GM21381 (cell line): ENCODE measurements at regions not wholly inside any gene's neighbourhood (a gene's known extent, or its start where the extent isn't known, plus 50 kb on each side); places are given as distances from the start of the nearest gene placed in this dataset.

Source experiments
- ATAC-seq: cut with Tn5 transposase; IDR thresholded peaks from one replicate; pipeline ENCODE4 v1.9.1; 2021; ENCODE audit warnings: mild to moderate bottlenecking, moderate library complexity; ENCODE audit not compliant: unreplicated experiment

GRCh38 chr18:67705748-67706147, 189.2 kb upstream of the DSEL start:
- ATAC-seq, result no peak

- ATAC-seq, result no peak
These were observed 179.2 kb upstream of the DSEL start for GRCh38 chr18:67695684-67696083.

- no peak for ATAC-seq
These were observed 178.3 kb upstream of the DSEL start for GRCh38 chr18:67694787-67695186.

- ATAC-seq, result no peak
These were observed 176.3 kb upstream of the DSEL start for GRCh38 chr18:67692811-67693210.

- no peak for ATAC-seq
These were observed 166.0 kb upstream of the DSEL start for GRCh38 chr18:67682516-67682915.

GRCh38 chr18:67677489-67677888, 161.0 kb upstream of the DSEL start:
- no peak for ATAC-seq

GRCh38 chr18:67672716-67673115, 156.2 kb upstream of the DSEL start:
- ATAC-seq, result no peak

- ATAC-seq, result no peak
These were observed 155.6 kb upstream of the DSEL start for GRCh38 chr18:67672155-67672554.

- ATAC-seq, result no peak
These were observed 153.6 kb upstream of the DSEL start for GRCh38 chr18:67670024-67670543.

- ATAC-seq, result no peak
These were observed 148.7 kb upstream of the DSEL start for GRCh38 chr18:67665266-67665665.

GRCh38 chr18:67662996-67663395, 146.5 kb upstream of the DSEL start:
- ATAC-seq, result no peak

GRCh38 chr18:67661555-67661954, 145.0 kb upstream of the DSEL start:
- ATAC-seq, result no peak

- ATAC-seq, result no peak
These were observed 137.6 kb upstream of the DSEL start for GRCh38 chr18:67654101-67654500.

- no peak for ATAC-seq
These were observed 135.8 kb upstream of the DSEL start for GRCh38 chr18:67652288-67652687.

- no peak for ATAC-seq
These were observed 134.9 kb upstream of the DSEL start for GRCh38 chr18:67651438-67651837.

- ATAC-seq, result no peak
These were observed 134.3 kb upstream of the DSEL start for GRCh38 chr18:67650686-67651385.

GRCh38 chr18:67646890-67647289, 130.4 kb upstream of the DSEL start:
- ATAC-seq, result no peak

GRCh38 chr18:67644226-67644625, 127.7 kb upstream of the DSEL start:
- no peak for ATAC-seq

GRCh38 chr18:67639872-67640271, 123.4 kb upstream of the DSEL start:
- no peak for ATAC-seq

GRCh38 chr18:67636597-67637385, 120.3 kb upstream of the DSEL start:
- no peak for ATAC-seq

GRCh38 chr18:67634631-67635338, 118.3 kb upstream of the DSEL start:
- no peak for ATAC-seq

GRCh38 chr18:67633939-67634338, 117.4 kb upstream of the DSEL start:
- ATAC-seq, result no peak
